BJ (cell line): ENCODE measurements at regions not wholly inside any gene's neighbourhood (a gene's known extent, or its start where the extent isn't known, plus 50 kb on each side); places are given as distances from the start of the nearest gene placed in this dataset.

Source experiments
- CTCF ChIA-PET: fragments of 350-600 bp; formaldehyde crosslinking; extraction: SDS; loops from one replicate; lab custom pipeline; 2021; ENCODE audit warnings: antibody characterized with exemption, inconsistent platforms; lab: Yijun Ruan, JAX
- POLR2A ChIA-PET: fragments of 300-600 bp; sonication (Branson Sonifier 250); formaldehyde crosslinking; extraction: SDS; loops from one replicate; lab custom pipeline; 2021; ENCODE audit warnings: antibody characterized with exemption; lab: Charles Lee
- DNase-seq: peaks from one replicate; pipeline ENCODE4 v3.0.0-alpha.2; 2011; ENCODE audit warnings: low read depth
- H3K27me3 ChIP-seq: 2 replicates; pipeline ENCODE4 v1.6.0; 2011; ENCODE audit warnings: low read length; ENCODE audit not compliant: control insufficient read depth, insufficient read depth
- H3K36me3 ChIP-seq: 2 replicates; pipeline ENCODE4 v1.5.1; 2011; ENCODE audit warnings: low read length; ENCODE audit not compliant: control insufficient read depth, insufficient read depth
- H3K4me3 ChIP-seq: 2 replicates; pipeline ENCODE4 v1.5.1; 2011; ENCODE audit warnings: low read depth, mild to moderate bottlenecking, control low read depth, low read length
- CTCF ChIP-seq: IDR thresholded peaks from 2 replicates; pipeline ENCODE4 v1.5.1; 2011; ENCODE audit warnings: low read depth, mild to moderate bottlenecking, control low read depth, inconsistent platforms, low read length, moderate library complexity; ENCODE audit not compliant: insufficient read depth

DNA sequence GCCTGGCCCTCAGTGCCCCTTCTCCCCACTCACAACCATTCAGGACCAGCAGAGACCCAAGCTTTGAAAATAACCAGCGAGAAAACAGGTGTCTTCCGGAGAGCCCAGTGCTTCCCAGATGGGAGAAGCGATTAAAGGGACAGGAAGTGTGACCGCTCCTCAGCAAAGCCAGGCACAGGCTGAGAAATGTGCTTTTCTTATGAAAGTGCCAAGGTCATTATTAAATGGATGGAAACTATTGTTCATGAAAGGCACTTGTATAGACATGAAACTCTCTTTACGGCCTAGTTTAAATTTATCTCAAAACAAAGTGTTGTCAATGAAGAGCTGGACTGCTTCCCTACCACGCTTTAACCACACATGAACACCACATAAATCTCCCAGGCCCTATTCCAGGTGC lies 210.4 kb downstream of the SPTSSA start:
- CTCF ChIA-PET = no interaction called here
- Histone ChIP-seq H3K4me3 (no peak overlapping the region), H3K36me3 (no peaks in the 10 kb centered on the region), H3K27me3 (no peaks in the 10 kb centered on the region)
- DNase-seq = no peak
- TF ChIP-seq CTCF = no peak
- POLR2A ChIA-PET = no interaction called here

- DNase-seq = no peak
- no peak overlapping the region for H3K4me3 ChIP-seq
These were observed 211.1 kb downstream of the SPTSSA start for GRCh38 chr14:34250959-34251358.

DNA sequence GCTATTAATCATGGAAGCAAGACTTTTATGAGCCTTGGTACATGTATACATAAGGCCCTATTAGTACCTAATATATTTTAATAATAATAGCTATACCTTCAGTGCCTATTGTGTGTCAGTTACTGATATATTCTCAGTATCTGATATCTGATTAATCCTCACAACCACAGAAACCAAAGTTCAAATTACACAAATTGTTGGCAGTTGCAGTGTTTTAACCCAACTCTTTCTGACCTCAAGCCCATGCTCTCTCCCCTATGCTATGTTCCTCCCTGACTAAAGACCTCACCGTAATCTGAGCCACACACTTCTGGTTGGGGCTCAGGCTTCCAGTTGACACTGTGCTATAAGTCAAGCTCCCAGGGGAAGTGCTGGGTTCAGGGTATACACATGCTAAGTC lies 214.4 kb downstream of the SPTSSA start:
- no peaks in the 10 kb centered on the region for H3K36me3 ChIP-seq
- H3K4me3 ChIP-seq = no peak overlapping the region
- ChIA-PET CTCF (interaction anchor here (1.1 kb wide), 1 partner anchor 53 kb away, joined by 3 read pairs; no protein-coding TSS in a partner anchor), POLR2A (no interaction called here)
- DNase-seq = no peak
- H3K27me3 ChIP-seq = no peaks in the 10 kb centered on the region
- TF ChIP-seq CTCF = no peak

More at GRCh38 chr14:34250959-34251358, 211.1 kb downstream of the SPTSSA start:
- CTCF ChIA-PET = no interaction called here
- no peaks in the 10 kb centered on the region for H3K27me3 ChIP-seq
- no peaks in the 10 kb centered on the region for H3K36me3 ChIP-seq
- no peak for TF ChIP-seq CTCF
- POLR2A ChIA-PET = no interaction called here

- Histone ChIP-seq H3K4me3 (no peak overlapping the region), H3K36me3 (no peaks in the 10 kb centered on the region), H3K27me3 (no peaks in the 10 kb centered on the region)
- no peak for TF ChIP-seq CTCF
- no peak for DNase-seq
- ChIA-PET POLR2A (no interaction called here), CTCF (interaction anchor here (1.0 kb wide), 1 partner anchor 15 kb away, joined by 3 read pairs; no protein-coding TSS in a partner anchor)
These were observed 215.8 kb downstream of the SPTSSA start for GRCh38 chr14:34246206-34246605.

DNA sequence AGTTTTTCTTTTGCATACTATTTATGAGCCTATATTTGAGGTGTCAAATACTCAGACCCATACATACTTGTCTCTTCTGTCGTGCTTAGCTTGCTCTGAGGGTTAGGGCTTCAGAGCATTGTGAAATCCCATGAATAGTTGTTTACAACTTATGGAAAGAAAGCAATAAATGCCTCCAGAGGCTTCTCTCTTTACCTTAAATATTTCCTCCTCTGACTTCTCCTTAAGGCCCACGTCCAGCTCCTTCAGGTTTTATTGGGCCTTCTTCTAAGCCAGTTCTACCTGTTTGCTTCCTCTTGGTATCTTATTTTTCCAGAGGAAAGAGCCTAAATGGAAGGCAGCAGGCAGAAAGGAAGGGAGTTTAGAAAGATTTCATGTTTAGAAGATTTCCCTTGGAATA lies 218.6 kb downstream of the SPTSSA start:
- Histone ChIP-seq H3K27me3 (no peaks in the 10 kb centered on the region), H3K36me3 (no peaks in the 10 kb centered on the region), H3K4me3 (no peak overlapping the region)
- no peak for DNase-seq
- ChIA-PET CTCF (no interaction called here), POLR2A (no interaction called here)
- no peak for TF ChIP-seq CTCF
